RWPE1 (cell line): ENCODE measurements at regions not wholly inside any gene's neighbourhood (a gene's known extent, or its start where the extent isn't known, plus 50 kb on each side); places are given as distances from the start of the nearest gene placed in this dataset.
"Not testable (repeated sequence)": the region's sequence is repeated elsewhere in the genome, so short reads cannot be mapped to it uniquely, and the experiment has no call there.

Source experiments
- CTCF ChIA-PET: fragments of 350-600 bp; sonication (Branson Sonifier 250); formaldehyde crosslinking; extraction: SDS; loops from one replicate; lab custom pipeline; 2021; lab: Yijun Ruan, JAX
- POLR2A ChIA-PET: fragments of 400-600 bp; formaldehyde crosslinking; extraction: SDS; loops from one replicate; lab custom pipeline; 2020; ENCODE audit warnings: antibody characterized with exemption; ENCODE audit not compliant: low non-redundant PET; lab: Yijun Ruan, JAX
- DNase-seq: peaks from one replicate; pipeline ENCODE4 v3.0.0; 2012; ENCODE audit warnings: low spot score
- H3K27ac ChIP-seq: fragments of 450-650 bp; 2 replicates; pipeline ENCODE4 v1.5.1; 2017
- CTCF ChIP-seq: fragments of 450-650 bp; conservative IDR thresholded peaks from 2 replicates; pipeline ENCODE4 v1.5.1; 2017; ENCODE audit warnings: low read depth, mild to moderate bottlenecking

- DNase-seq, result no peak
- ChIA-PET CTCF (no interaction called here), POLR2A (no interaction called here)
- TF ChIP-seq CTCF, result no peak
- no peak overlapping the region for H3K27ac ChIP-seq
These were observed 82.9 kb upstream of the GPRC5B start for GRCh38 chr16:19967561-19967960.

- ChIA-PET POLR2A (no interaction called here), CTCF (no interaction called here)
- H3K27ac ChIP-seq, result no peak overlapping the region
- no peak for TF ChIP-seq CTCF
- no peak for DNase-seq
These were observed 78.7 kb upstream of the GPRC5B start for GRCh38 chr16:19963301-19963700.

GRCh38 chr16:19960183-19960582 is 75.5 kb upstream of the GPRC5B start:
- DNase-seq, result no peak
- no peak for TF ChIP-seq CTCF
- ChIA-PET CTCF (no interaction called here), POLR2A (no interaction called here)
- H3K27ac ChIP-seq, result no peak overlapping the region

- no peak overlapping the region for H3K27ac ChIP-seq
- ChIA-PET CTCF (no interaction called here), POLR2A (no interaction called here)
- DNase-seq, result no peak
- TF ChIP-seq CTCF, result no peak
These were observed 75.1 kb upstream of the GPRC5B start for GRCh38 chr16:19959736-19960135.

- CTCF ChIA-PET, H3K27ac ChIP-seq, DNase-seq: not testable (repeated sequence)
These were observed 71.2 kb upstream of the GPRC5B start for GRCh38 chr16:19955896-19956295.

GRCh38 chr16:19955084-19955483 is 70.4 kb upstream of the GPRC5B start:
- POLR2A ChIA-PET, DNase-seq, H3K27ac ChIP-seq, CTCF ChIA-PET: not testable (repeated sequence)

More at GRCh38 chr16:19955896-19956295, 71.2 kb upstream of the GPRC5B start:
- POLR2A ChIA-PET, result not testable (repeated sequence)

GRCh38 chr16:19948186-19949104 is 63.8 kb upstream of the GPRC5B start:
- CTCF ChIA-PET, result no interaction called here

More at GRCh38 chr16:19948186-19949104, 63.8 kb upstream of the GPRC5B start:
- DNase-seq, result no peak
- TF ChIP-seq CTCF, result no peak
- POLR2A ChIA-PET, result no interaction called here
- H3K27ac ChIP-seq, result no peak overlapping the region
